RWPE2 (cell line): ENCODE measurements at regions not wholly inside any gene's neighbourhood (a gene's known extent, or its start where the extent isn't known, plus 50 kb on each side); places are given as distances from the start of the nearest gene placed in this dataset.

Experiments
- ATAC-seq: fragments of 200-7000 bp; cut with Tn5 transposase; 3 replicates; pipeline ENCODE4 v1.9.1; 2021; ENCODE audit warnings: low read depth
- DNase-seq: peaks from one replicate; pipeline ENCODE4 v3.0.0-alpha.2; 2020; ENCODE audit warnings: low spot score
- H3K27ac ChIP-seq: fragments of 450-650 bp; 2 replicates; pipeline ENCODE4 v1.5.1; 2017; ENCODE audit warnings: mild to moderate bottlenecking; ENCODE audit not compliant: poor library complexity, severe bottlenecking
- H3K27me3 ChIP-seq: fragments of 250-450 bp; sonication (Bioruptor Pico); 2 replicates; pipeline ENCODE4 v1.5.1; 2021; ENCODE audit warnings: mild to moderate bottlenecking, moderate library complexity; ENCODE audit not compliant: insufficient read depth, poor library complexity, severe bottlenecking
- H3K36me3 ChIP-seq: fragments of 250-450 bp; sonication (Bioruptor Pico); 2 replicates; pipeline ENCODE4 v1.5.1; 2020; ENCODE audit warnings: low read depth, mild to moderate bottlenecking, moderate library complexity
- H3K4me1 ChIP-seq: fragments of 250-450 bp; sonication (Bioruptor Pico); 2 replicates; pipeline ENCODE4 v1.5.1; 2021; ENCODE audit warnings: mild to moderate bottlenecking, moderate library complexity; ENCODE audit not compliant: insufficient read depth, poor library complexity, severe bottlenecking
- H3K4me3 ChIP-seq: fragments of 250-450 bp; sonication (Bioruptor Pico); 2 replicates; pipeline ENCODE4 v1.5.1; 2021; ENCODE audit warnings: mild to moderate bottlenecking, moderate library complexity; ENCODE audit not compliant: severe bottlenecking
- H3K9me3 ChIP-seq: fragments of 250-450 bp; sonication (Bioruptor Pico); 2 replicates; pipeline ENCODE4 v1.5.1; 2021; ENCODE audit warnings: mild to moderate bottlenecking, moderate library complexity; ENCODE audit not compliant: severe bottlenecking
- CTCF ChIP-seq: fragments of 450-650 bp; IDR thresholded peaks from one replicate; pipeline ENCODE4 v1.5.1; 2017; ENCODE audit warnings: mild to moderate bottlenecking, moderate library complexity; ENCODE audit not compliant: poor library complexity, severe bottlenecking

GRCh38 chr22:27089264-27089663 lies 431.9 kb downstream of the MIAT start:
- H3K27ac ChIP-seq, result no peak overlapping the region
- peaks cover 21% of the 10 kb centered on the region for H3K27me3 ChIP-seq
- H3K36me3 ChIP-seq, result no peaks in the 10 kb centered on the region
- ATAC-seq (no peak), DNase-seq (no peak)
- H3K4me3 ChIP-seq, result no peak overlapping the region
- H3K4me1 ChIP-seq, result no peaks in the 10 kb centered on the region
- TF ChIP-seq CTCF, result no peak
- H3K9me3 ChIP-seq, result no peaks in the 10 kb centered on the region

GRCh38 chr22:27090611-27091011 lies 433.2 kb downstream of the MIAT start:
- ATAC-seq, result no peak

GRCh38 chr22:27093422-27093821 lies 436.0 kb downstream of the MIAT start:
- DNase-seq, result no peak
- Histone ChIP-seq H3K9me3 (no peaks in the 10 kb centered on the region), H3K27me3 (no peaks in the 10 kb centered on the region)

More at GRCh38 chr22:27090611-27091011, 433.2 kb downstream of the MIAT start:
- H3K9me3 ChIP-seq, result no peaks in the 10 kb centered on the region
- H3K36me3 ChIP-seq, result no peaks in the 10 kb centered on the region
- H3K27ac ChIP-seq, result no peak overlapping the region
- DNase-seq, result no peak
- no peaks in the 10 kb centered on the region for H3K4me1 ChIP-seq
- no peak overlapping the region for H3K4me3 ChIP-seq
- no peak for TF ChIP-seq CTCF
- H3K27me3 ChIP-seq, result peaks cover 20% of the 10 kb centered on the region

GRCh38 chr22:27094633-27095308 lies 437.4 kb downstream of the MIAT start:
- DNase-seq (no peak), ATAC-seq (no peak)
- no peaks in the 10 kb centered on the region for H3K36me3 ChIP-seq
- H3K27ac ChIP-seq, result no peak overlapping the region
- H3K9me3 ChIP-seq, result no peaks in the 10 kb centered on the region
- H3K4me1 ChIP-seq, result no peaks in the 10 kb centered on the region
- TF ChIP-seq CTCF, result no peak
- H3K4me3 ChIP-seq, result no peak overlapping the region
- no peaks in the 10 kb centered on the region for H3K27me3 ChIP-seq

More at GRCh38 chr22:27093422-27093821, 436.0 kb downstream of the MIAT start:
- TF ChIP-seq CTCF, result no peak
- no peaks in the 10 kb centered on the region for H3K4me1 ChIP-seq
- no peak overlapping the region for H3K27ac ChIP-seq
- no peaks in the 10 kb centered on the region for H3K36me3 ChIP-seq
- no peak overlapping the region for H3K4me3 ChIP-seq
- no peak for ATAC-seq

GRCh38 chr22:27097506-27097905 lies 440.1 kb downstream of the MIAT start:
- DNase-seq (no peak), ATAC-seq (no peak)
- Histone ChIP-seq H3K9me3 (no peaks in the 10 kb centered on the region), H3K4me1 (no peaks in the 10 kb centered on the region), H3K27ac (no peak overlapping the region), H3K27me3 (peaks cover 12% of the 10 kb centered on the region), H3K4me3 (no peak overlapping the region), H3K36me3 (no peaks in the 10 kb centered on the region)
- TF ChIP-seq CTCF, result no peak
